Posterior vena cava (tissue), 2 donors: ENCODE measurements at regions not wholly inside any gene's neighbourhood (a gene's known extent, or its start where the extent isn't known, plus 50 kb on each side); places are given as distances from the start of the nearest gene placed in this dataset.
"Not testable (repeated sequence)": the region's sequence is repeated elsewhere in the genome, so short reads cannot be mapped to it uniquely, and the experiment has no call there.

Experiments
- DNase-seq: peaks from one replicate; pipeline ENCODE4 v3.0.0-alpha.2; 2020; ENCODE audit warnings: low spot score
- intact Hi-C, 2 donors: fragments of 100-400 bp; cut with DNase I; formaldehyde crosslinking; loops; one replicate each; pipeline versions ENCODE4 v1.14.1 to v1.14.2; 2022 to 2023
- donor health status: DM: yes; HTN: yes; CAD: no.
- donor health status: DM: yes; HTN: yes; CAD: no.

GRCh38 chr6:98325366-98325765 is 509.0 kb upstream of the POU3F2 start:
- intact Hi-C loops: no loop called here
- no peak for DNase-seq

GRCh38 chr6:98333273-98333672 is 501.1 kb upstream of the POU3F2 start:
- intact Hi-C loops: no loop called here
- no peak for DNase-seq

- intact Hi-C loops: no loop called here
- no peak for DNase-seq
These were observed 498.8 kb upstream of the POU3F2 start for GRCh38 chr6:98335594-98335993.

- DNase-seq: no peak
- intact Hi-C loops: no loop called here
These were observed 494.9 kb upstream of the POU3F2 start for GRCh38 chr6:98339506-98339905.

GRCh38 chr6:98343004-98343403 is 491.4 kb upstream of the POU3F2 start:
- intact Hi-C loops: no loop called here
- no peak for DNase-seq

GRCh38 chr6:98343797-98344196 is 490.6 kb upstream of the POU3F2 start:
- DNase-seq: no peak
- intact Hi-C loops: no loop called here

- intact Hi-C loops: no loop called here
- DNase-seq: no peak
These were observed 482.0 kb upstream of the POU3F2 start for GRCh38 chr6:98352348-98352747.

GRCh38 chr6:98358173-98358572 is 476.2 kb upstream of the POU3F2 start:
- intact Hi-C loops: no loop called here
- no peak for DNase-seq

- DNase-seq: no peak
- intact Hi-C loops: no loop called here
These were observed 468.0 kb upstream of the POU3F2 start for GRCh38 chr6:98366371-98366770.

- intact Hi-C loops: no loop called here
- DNase-seq: no peak
These were observed 453.8 kb upstream of the POU3F2 start for GRCh38 chr6:98380589-98380988.

- no peak for DNase-seq
- intact Hi-C loops: no loop called here
These were observed 452.1 kb upstream of the POU3F2 start for GRCh38 chr6:98382246-98382645.

GRCh38 chr6:98384334-98384733 is 450.0 kb upstream of the POU3F2 start:
- intact Hi-C loops: no loop called here
- DNase-seq: no peak

- intact Hi-C loops: no loop called here
- no peak for DNase-seq
These were observed 449.6 kb upstream of the POU3F2 start for GRCh38 chr6:98384801-98385200.

GRCh38 chr6:98395610-98396166 is 438.7 kb upstream of the POU3F2 start:
- DNase-seq: no peak
- intact Hi-C loops: no loop called here

- no peak for DNase-seq
- intact Hi-C loops: no loop called here
These were observed 418.3 kb upstream of the POU3F2 start for GRCh38 chr6:98416027-98416426.

GRCh38 chr6:98416497-98417158 is 417.7 kb upstream of the POU3F2 start:
- intact Hi-C loops: not testable (repeated sequence)

GRCh38 chr6:98433325-98434056 is 400.9 kb upstream of the POU3F2 start:
- intact Hi-C loops: no loop called here
- no peak for DNase-seq

More at GRCh38 chr6:98416497-98417158, 417.7 kb upstream of the POU3F2 start:
- DNase-seq: not testable (repeated sequence)

- intact Hi-C loops: no loop called here
These were observed 390.7 kb upstream of the POU3F2 start for GRCh38 chr6:98443633-98444032.

GRCh38 chr6:98452685-98453084 is 381.7 kb upstream of the POU3F2 start:
- intact Hi-C loops: no loop called here
- DNase-seq: no peak

More at GRCh38 chr6:98443633-98444032, 390.7 kb upstream of the POU3F2 start:
- no peak for DNase-seq

- intact Hi-C loops: no loop called here
- no peak for DNase-seq
These were observed 379.5 kb upstream of the POU3F2 start for GRCh38 chr6:98454809-98455322.

- intact Hi-C loops: no loop called here
- no peak for DNase-seq
These were observed 375.7 kb upstream of the POU3F2 start for GRCh38 chr6:98458708-98459107.
